SK-N-SH (cell line): ENCODE measurements at regions not wholly inside any gene's neighbourhood (a gene's known extent, or its start where the extent isn't known, plus 50 kb on each side); places are given as distances from the start of the nearest gene placed in this dataset.

Source experiments
- JUND ChIP-seq: IDR thresholded peaks from 2 replicates; pipeline ENCODE4 v1.4.0; 2012
- TEAD4 ChIP-seq: IDR thresholded peaks from 2 replicates; pipeline ENCODE4 v1.4.0; 2012; ENCODE audit warnings: mild to moderate bottlenecking, borderline replicate concordance; ENCODE audit not compliant: insufficient read depth
- USF2 ChIP-seq: fragments of 150-350 bp; IDR thresholded peaks from 2 replicates; pipeline ENCODE4 v1.6.1; 2017; ENCODE audit warnings: antibody characterized with exemption, low read length, low read depth, borderline replicate concordance
- TF ChIP-seq, protein P1 (sequence below): fragments of 200-600 bp; sonication (generic); IDR thresholded peaks from 2 replicates; pipeline ENCODE4 v1.6.1; 2017; ENCODE audit warnings: antibody characterized with exemption, mild to moderate bottlenecking, moderate library complexity

DNA sequence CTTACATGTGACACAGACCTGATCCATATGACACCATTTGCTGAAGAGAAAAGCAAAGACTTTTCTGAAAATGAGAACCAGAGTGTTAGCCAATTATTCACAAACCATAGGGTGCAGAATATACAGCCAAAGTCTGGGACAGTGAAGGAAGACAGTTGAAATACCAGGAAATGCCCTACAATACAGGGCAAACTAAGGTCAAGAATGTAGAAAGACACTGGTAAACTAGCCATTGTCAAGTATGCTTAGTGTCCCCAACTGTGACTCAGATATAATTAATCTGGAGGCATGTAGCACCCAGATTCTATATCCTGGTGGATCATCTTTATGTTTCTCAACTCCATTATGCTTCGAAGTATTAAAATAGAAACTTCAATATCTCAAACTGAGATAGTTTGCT lies 200.9 kb upstream of the FSTL5 start:
- no peak for TF ChIP-seq TEAD4
- TF ChIP-seq USF2 = no peak
- no peak for TF ChIP-seq JUND
- TF ChIP-seq, protein P1, sequence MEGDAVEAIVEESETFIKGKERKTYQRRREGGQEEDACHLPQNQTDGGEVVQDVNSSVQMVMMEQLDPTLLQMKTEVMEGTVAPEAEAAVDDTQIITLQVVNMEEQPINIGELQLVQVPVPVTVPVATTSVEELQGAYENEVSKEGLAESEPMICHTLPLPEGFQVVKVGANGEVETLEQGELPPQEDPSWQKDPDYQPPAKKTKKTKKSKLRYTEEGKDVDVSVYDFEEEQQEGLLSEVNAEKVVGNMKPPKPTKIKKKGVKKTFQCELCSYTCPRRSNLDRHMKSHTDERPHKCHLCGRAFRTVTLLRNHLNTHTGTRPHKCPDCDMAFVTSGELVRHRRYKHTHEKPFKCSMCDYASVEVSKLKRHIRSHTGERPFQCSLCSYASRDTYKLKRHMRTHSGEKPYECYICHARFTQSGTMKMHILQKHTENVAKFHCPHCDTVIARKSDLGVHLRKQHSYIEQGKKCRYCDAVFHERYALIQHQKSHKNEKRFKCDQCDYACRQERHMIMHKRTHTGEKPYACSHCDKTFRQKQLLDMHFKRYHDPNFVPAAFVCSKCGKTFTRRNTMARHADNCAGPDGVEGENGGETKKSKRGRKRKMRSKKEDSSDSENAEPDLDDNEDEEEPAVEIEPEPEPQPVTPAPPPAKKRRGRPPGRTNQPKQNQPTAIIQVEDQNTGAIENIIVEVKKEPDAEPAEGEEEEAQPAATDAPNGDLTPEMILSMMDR = no peak
